CD4-positive, alpha-beta T cell treated with Interleukin-21 for 1 hour (primary cell): ENCODE measurements at regions not wholly inside any gene's neighbourhood (a gene's known extent, or its start where the extent isn't known, plus 50 kb on each side); places are given as distances from the start of the nearest gene placed in this dataset.
"Not testable (repeated sequence)": the region's sequence is repeated elsewhere in the genome, so short reads cannot be mapped to it uniquely, and the experiment has no call there.

ENCODE experiments used
- DNase-seq: peaks from one replicate; pipeline ENCODE4 v3.0.0-alpha.2; 2020

DNA sequence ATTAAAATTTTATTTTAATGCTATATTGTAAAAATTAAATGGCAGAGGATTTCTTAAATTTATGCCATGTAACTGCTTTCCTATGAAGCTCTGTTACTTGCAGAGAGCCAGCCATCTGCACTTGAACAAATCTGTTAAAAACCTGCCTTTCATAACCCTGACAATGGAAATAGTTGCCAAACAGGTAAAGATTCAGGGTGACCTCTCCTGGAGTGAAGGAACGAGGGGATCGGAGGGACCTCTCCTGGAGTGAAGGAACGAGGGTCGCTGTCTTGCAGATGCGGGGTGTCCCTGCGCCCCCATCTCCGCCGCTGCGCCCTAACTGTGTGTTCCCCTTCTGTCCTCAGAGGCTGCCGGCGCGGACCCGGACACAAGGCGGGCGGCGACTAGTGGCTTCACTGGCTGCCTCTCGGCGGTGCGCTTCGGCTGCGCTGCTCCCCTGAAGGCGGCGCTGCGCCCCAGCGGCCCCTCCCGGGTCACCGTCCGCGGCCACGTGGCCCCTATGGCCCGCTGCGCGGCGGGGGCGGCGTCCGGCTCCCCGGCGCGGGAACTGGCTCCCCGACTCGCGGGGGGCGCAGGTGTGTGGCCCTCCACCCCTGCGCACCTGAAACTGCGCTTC, 295.9 kb upstream of the SPATA31A3 start:
- not testable (repeated sequence) for DNase-seq

- DNase-seq = not testable (repeated sequence)
These were observed 291.9 kb upstream of the SPATA31A3 start for GRCh38 chr9:67284299-67284698.

GRCh38 chr9:67281574-67281973, 289.2 kb upstream of the SPATA31A3 start:
- DNase-seq = not testable (repeated sequence)

DNA sequence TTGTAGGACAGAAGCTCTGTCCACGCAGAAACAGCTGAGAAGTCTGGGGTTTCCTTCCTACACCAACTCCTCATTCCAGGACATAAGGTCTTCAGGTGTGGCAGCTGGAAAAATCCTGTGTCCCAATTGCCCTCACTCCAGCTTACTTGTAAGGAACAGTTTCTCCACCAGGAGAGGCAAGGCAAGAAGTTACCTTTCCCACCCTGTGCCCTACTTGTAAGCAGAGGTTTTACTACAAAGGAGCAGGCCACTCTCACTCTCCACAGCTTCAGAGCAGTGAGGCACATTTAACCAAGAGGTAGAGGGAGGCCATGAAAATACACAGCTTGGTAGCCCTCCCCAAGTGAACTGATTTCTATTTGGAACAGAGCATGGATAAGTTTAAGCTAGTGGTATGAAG, 277.3 kb upstream of the SPATA31A3 start:
- not testable (repeated sequence) for DNase-seq

- not testable (repeated sequence) for DNase-seq
These were observed 265.5 kb upstream of the SPATA31A3 start for GRCh38 chr9:67257894-67258293.

DNA sequence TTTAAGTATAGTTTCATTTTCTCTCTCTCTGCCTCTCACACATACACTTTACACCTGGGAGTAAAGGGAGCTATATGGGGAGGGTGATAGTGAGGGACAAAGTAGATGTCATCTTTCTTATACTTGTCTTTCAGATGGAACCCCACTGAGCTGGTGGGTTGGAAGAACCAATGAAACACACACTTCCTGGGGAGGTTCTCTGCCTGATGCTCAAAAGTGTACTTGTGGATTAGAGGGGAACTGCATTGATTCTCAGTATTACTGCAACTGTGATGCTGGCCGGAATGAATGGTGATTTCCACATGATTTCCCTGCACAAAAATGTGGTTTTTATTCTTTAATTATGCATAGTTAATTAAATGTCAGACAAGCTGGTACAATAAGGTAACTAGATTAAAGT, 256.6 kb upstream of the SPATA31A3 start:
- not testable (repeated sequence) for DNase-seq

GRCh38 chr9:67212073-67212472, 219.7 kb upstream of the SPATA31A3 start:
- not testable (repeated sequence) for DNase-seq

DNA sequence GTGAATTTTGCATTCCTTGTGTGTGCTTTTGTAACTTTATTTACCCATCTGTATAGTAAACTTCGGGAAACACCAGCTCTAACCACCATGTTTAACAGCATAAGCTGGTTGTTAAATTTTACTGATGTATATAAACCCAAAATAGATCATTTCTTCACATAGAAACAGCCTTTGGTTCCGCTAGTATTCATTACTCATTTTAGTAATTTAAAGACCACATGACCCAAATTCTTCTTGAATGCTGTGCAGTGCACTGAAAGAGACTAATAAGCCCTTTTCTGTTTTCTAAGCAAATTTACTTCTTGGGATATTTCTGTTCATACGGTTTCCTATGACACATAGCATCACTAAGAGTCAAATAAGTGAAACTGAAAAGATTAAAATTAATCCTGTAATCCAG, 218.5 kb upstream of the SPATA31A3 start:
- DNase-seq = not testable (repeated sequence)

GRCh38 chr9:67208831-67209437, 216.6 kb upstream of the SPATA31A3 start:
- not testable (repeated sequence) for DNase-seq

- not testable (repeated sequence) for DNase-seq
These were observed 203.8 kb upstream of the SPATA31A3 start for GRCh38 chr9:67196135-67196534.

DNA sequence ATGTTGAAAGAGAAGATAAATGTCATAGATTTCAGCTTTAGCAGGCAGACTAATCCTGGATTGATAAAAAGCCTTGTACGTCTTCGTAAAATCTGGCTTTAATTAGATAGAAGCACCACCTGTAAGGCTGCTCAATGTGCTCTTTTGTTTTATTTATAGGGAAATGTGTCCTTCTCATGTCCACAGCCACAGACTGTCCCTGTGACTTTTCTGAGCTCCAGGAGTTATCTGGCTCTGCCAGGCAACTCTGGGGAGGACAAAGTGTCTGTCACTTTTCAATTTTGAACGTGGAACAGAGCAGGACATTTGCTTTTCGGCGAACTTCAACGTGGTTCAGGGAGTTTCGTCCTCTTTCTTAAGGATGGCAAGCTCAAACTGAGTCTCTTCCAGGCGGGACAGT, 203.0 kb upstream of the SPATA31A3 start:
- DNase-seq = not testable (repeated sequence)

GRCh38 chr9:67179185-67179584, 186.8 kb upstream of the SPATA31A3 start:
- DNase-seq = not testable (repeated sequence)

DNA sequence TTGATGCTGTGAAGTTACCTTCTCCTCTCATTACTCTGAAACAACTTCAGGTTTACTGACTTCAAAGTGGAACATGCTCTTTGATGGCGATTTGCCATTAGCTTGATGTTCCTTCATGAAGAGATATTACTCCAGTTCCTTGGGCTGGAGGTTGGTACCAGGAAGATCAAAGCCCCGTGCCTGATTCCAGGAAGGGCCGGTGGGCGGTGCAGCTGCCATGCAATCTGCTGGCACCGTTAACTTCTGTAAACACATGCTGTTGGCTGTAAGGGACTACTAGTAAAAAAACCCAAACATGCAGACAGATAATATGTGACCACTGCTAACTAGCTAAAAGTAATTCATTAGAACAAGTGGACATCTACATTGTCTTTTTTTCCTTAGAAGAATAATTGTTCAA, 182.8 kb upstream of the SPATA31A3 start:
- not testable (repeated sequence) for DNase-seq

- not testable (repeated sequence) for DNase-seq
These were observed 179.4 kb upstream of the SPATA31A3 start for GRCh38 chr9:67171721-67172120.

DNA sequence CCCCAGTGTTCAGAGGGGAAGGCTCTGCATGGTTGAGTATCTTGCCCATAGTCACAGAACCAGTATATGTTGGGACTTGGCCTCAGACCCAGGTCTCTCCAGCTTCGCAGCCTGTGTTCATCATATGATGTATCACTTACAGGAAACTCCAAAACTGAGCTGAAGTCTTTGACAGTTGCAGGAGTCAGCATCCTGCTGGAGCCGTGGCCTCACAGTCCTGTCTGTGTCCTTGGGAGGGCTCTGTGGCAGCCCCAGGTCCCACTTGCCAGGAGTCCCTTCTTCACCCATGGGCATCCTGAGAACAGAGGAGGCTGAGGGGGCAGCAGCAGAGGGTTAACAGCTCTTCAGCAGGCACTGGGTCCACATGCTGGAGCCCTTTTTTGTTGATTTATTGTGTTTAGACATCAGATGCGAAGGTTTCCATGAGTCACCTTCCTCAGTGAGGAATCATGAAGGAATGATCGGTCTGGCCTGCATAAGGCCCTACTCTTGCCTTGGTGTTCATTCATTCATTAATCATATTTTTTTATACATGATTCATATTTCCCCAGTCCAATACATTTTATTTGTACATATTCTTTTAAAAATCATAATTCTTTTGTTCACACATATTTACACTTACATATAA, 176.3 kb upstream of the SPATA31A3 start:
- DNase-seq = not testable (repeated sequence)

DNA sequence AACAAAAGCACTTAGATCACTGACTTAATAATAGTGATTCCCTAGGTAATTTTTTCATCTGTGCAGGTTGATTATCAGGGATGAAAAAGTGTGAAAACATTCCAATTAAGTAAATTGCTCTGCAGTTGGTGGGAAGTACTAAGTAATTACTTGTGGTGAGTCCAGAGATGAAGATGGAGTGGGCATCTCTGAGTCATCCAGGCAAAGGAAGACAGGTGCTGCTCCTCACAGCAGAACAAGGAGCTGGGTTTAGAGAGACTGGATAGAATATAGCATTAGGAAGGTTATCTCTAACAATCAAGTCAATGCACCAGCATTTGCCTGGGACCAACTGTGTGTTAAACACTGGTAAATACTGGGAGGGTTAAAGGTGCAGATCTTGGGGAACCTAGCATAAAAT, 174.0 kb upstream of the SPATA31A3 start:
- DNase-seq = not testable (repeated sequence)

DNA sequence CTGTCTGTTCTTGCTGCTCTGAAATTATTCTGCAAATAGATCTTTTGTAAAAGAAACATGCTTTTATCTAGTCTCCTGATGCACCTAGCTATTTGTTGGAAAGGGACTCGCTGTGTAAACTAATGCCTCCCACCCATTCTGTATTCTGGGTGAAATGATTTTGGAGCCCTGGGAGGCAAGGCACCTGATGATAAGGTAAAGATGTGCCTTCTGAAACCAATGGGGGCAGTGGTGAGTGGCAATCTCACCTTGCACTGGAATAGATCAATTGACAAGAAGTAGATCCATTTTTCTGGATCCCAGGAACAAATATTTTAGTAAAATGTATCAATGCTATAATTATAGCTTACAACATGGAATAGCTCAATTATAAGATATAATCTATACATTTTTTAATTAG, 170.5 kb upstream of the SPATA31A3 start:
- DNase-seq = not testable (repeated sequence)

DNA sequence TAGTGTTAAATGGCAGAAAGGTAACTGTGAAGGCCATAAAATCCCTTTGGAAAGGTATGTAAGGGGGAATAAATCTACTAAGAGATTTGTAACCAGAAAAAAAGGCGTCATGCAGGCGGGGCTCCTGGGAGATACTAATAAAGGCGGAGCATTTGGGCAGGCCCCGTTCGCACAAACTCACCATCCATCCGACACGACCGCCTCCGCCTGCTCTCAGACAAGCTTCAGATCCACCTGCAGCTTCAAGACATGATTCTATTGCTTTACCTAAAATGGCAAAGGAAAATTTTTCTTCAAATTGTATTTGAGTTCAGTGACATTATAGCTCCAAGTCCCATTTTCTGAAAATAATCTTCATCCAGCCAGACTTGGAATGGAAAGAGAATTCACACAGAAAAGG, 162.9 kb upstream of the SPATA31A3 start:
- not testable (repeated sequence) for DNase-seq

DNA sequence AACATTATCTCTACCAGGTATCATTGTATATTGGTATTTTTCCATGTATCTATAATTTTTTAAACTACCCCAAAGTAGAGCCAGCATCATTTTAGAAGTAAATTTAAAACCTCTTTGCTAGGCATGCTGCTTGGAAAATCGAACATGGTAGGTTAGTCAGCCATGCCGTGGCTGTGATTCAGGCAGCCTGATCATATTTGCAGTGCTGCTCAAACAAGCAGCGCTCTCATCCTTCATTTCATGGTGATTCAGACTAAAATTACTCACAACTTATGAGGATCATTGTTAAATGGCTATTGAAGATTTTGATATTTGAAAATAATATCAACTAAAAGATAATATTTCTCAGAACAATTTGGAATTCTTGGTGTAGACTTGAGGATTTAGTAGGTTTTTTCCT, 161.2 kb upstream of the SPATA31A3 start:
- DNase-seq = not testable (repeated sequence)

- DNase-seq = not testable (repeated sequence)
These were observed 150.2 kb upstream of the SPATA31A3 start for GRCh38 chr9:67142392-67143107.

DNA sequence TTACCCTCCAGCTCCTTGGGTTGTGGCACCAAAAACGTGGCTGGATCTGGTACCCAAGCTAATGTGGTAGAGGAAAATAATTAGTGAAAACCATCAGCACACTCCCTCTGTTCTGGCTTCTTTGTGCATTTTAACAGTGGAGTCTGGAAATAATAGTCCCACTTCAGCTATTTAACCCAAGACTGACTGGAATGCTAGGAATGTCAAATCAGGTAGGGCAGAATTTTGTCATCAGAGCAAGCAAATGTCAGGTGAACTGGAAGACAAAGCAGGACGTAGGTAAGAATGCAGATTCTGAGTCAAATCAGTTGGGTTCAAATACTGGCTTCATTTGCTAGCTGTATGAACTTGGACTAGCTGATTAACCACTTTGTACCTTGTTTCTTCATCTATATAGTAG, 144.0 kb upstream of the SPATA31A3 start:
- DNase-seq = not testable (repeated sequence)

GRCh38 chr9:67133124-67133523, 140.8 kb upstream of the SPATA31A3 start:
- DNase-seq = not testable (repeated sequence)

- not testable (repeated sequence) for DNase-seq
These were observed 124.4 kb upstream of the SPATA31A3 start for GRCh38 chr9:67116761-67117160.
